AG10803 (cell line): ENCODE measurements at regions not wholly inside any gene's neighbourhood (a gene's known extent, or its start where the extent isn't known, plus 50 kb on each side); places are given as distances from the start of the nearest gene placed in this dataset.

Experiments
- DNase-seq: peaks from one replicate; pipeline ENCODE4 v3.0.0; 2010; ENCODE audit warnings: low read depth
- H3K4me3 ChIP-seq: 2 replicates; pipeline ENCODE4 v1.5.1; 2011; ENCODE audit warnings: mild to moderate bottlenecking, low read length, control low read depth
- TF ChIP-seq, protein P1 (sequence below): conservative IDR thresholded peaks from 2 replicates; pipeline ENCODE4 v1.5.1; 2011; ENCODE audit warnings: mild to moderate bottlenecking, low read length, control low read depth, inconsistent platforms

DNA sequence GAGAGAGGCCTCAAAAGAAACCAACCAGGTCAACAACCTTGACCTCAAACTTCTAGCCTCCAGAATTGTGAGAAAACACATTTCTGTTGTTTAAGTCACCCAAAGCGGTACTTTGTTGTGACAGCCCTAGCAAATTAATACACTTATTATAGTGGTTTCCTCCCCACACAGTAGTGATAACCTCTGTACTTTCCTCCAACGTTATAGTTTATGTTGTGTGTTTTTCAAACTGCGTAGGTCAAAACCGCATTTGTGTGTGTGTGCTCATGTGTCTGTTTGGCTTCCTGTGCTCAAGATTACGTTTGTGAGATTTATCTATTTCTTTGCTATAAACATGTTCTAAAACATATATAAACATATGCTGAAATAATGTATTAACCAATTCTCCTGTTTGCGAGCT, 667.8 kb upstream of the USP24 start:
- no peak for DNase-seq
- TF ChIP-seq, protein P1, sequence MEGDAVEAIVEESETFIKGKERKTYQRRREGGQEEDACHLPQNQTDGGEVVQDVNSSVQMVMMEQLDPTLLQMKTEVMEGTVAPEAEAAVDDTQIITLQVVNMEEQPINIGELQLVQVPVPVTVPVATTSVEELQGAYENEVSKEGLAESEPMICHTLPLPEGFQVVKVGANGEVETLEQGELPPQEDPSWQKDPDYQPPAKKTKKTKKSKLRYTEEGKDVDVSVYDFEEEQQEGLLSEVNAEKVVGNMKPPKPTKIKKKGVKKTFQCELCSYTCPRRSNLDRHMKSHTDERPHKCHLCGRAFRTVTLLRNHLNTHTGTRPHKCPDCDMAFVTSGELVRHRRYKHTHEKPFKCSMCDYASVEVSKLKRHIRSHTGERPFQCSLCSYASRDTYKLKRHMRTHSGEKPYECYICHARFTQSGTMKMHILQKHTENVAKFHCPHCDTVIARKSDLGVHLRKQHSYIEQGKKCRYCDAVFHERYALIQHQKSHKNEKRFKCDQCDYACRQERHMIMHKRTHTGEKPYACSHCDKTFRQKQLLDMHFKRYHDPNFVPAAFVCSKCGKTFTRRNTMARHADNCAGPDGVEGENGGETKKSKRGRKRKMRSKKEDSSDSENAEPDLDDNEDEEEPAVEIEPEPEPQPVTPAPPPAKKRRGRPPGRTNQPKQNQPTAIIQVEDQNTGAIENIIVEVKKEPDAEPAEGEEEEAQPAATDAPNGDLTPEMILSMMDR = no peak
- no peak overlapping the region for H3K4me3 ChIP-seq

DNA sequence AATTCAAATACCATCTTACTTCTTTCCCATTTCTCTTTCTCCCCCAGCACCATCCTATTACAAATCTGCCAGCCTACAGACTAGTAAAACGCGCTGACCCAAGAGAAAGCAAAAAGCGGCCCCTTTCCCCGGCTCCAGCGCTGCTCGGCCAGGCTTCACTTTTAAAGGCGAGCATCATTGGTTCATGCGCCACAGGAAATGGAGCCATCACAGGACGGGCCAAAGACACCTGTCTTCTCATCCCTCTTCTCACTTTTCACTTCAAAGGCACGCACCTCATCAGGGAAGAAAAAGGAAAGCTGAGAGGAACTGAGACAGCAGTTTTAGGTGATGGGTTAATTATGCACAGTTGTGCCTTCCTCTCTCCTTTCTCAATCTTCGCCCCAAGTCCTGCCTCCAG, 664.2 kb upstream of the USP24 start:
- no peak overlapping the region for H3K4me3 ChIP-seq
- no peak for DNase-seq
- TF ChIP-seq, protein P1 = no peak

DNA sequence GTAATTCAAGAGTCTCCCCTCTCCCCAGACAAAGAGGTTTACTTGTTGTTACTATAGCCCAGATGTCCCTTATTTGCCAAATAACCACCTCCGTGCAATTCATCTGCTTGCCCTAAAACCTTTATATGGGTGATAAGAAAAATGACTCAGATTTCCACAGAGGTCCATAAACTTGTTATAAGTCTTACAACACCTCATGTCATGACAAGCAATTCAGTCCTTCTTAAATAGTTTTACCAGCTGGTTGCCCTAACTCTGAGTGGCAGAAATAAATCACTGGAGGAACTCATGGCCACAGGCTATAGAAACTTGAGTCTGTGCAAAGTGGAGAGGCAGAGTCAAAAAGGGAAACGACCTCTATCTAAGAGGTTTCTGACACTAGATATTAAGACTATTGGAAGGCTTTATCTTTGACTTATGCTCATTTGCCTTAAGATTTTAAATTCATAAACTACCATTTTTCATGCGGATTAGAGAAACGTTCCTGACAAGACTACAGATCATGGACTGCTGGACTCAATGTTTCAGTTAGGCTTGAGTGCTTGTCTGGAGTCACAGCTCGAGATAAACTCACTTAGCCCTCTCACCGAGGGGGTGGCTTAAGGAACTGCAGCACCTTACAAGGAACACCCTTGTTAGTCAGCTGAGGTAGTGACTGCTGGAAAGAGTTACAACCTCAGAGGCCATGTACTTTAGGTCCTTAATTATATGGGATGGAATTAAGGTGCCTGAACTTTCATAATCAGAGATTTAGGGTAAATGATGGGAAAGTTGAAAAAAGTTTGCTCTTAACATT, 662.5 kb upstream of the USP24 start:
- H3K4me3 ChIP-seq = no peak overlapping the region
- peak; percentile 33 for DNase-seq
- TF ChIP-seq, protein P1 = no peak

DNA sequence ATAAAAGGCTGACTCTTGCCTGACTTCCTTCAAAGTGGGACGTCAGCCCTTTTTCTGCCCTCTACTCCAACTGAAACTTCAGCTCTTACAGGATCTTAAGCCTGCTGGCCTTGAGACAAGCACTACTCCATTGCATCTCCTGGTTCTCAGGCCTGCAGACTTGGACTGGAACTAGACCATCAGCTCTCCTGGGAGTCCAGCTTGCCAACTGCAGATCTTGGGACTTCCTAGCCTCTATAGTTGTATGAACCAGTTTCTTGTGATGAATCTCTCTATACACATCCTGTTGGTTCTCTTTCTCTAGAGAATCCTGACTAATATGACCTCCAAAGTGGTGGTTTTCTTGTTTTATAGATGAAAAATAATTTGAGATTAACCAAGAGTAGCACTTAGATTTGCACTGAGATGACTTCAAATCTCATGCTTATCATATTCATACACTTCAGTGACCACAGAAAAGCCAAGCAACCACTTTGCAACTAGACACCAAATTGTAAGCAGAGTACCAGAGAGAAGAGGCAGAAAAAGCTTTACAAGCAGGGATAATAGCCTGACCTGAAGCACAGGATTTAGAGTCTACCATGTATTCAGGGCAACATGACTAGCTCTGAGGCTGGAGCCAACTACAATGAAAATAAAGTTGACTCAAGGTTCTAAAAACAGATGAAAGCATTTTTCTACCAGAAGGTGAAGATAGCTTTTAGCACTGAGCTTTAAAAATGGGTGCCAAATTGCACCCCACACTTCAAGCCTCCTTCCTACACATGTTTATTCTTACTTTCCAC, 661.3 kb upstream of the USP24 start:
- TF ChIP-seq, protein P1 = no peak
- no peak overlapping the region for H3K4me3 ChIP-seq
- no peak for DNase-seq

DNA sequence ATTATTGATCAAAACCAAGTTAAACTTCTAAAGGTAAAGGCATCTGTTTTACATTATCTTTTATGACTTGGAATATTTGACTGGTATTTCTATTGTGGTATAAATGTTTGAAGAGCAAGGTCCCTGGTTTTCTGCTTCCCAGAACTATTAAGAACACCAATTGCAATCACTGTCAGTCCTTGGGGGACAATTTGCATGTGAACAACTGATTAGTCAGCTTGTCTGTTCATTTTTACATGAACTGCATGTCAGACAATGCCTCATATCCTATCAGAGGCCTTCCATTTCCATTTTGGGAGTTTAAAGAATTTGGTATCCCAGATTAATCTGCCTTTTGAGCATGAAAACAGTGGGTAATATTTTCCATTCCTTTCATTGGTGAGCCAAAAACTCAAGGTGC, 654.9 kb upstream of the USP24 start:
- TF ChIP-seq, protein P1 = no peak
- peak; percentile 77 for DNase-seq
- H3K4me3 ChIP-seq = no peak overlapping the region

DNA sequence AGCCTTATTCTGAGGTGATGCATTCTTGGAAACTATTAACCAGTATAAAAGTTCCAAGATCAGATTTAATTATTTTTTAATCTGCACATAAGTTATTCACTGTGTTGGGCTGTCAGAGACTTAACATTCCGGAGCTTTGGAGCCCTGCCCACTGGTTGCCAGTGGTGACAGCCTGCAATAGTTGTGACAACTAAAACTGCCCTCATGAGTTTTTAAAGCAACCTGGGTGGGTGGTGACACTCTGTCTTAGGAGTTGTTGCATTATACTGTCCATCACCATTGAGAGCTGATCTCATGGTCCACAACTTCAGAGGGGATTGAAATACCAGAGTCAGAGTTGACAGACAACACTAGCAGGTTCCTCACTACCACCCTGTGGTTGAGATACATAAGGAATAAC, 653.9 kb upstream of the USP24 start:
- TF ChIP-seq, protein P1 = no peak

DNA sequence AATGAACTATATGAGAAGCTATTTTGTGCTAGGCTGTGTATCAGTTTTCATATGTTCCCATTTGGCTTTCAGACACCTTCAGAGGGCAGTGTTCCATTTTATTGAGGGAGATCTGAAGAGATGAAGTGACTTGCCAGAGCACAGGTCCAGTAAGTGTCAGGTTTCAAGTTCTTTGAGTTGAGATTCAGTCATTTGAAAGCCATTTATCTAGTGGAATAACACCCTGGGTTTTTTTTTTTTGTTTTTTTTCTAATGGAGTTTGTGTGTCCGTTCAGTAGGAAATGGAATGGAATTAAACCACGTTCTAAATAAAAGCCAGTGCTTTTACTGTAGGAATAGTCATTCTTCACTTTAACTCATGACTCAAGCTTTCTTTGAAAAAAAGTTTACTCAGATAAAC, 652.9 kb upstream of the USP24 start:
- no peak overlapping the region for H3K4me3 ChIP-seq
- DNase-seq = peak; percentile 29
- TF ChIP-seq, protein P1 = peak; percentile 17; the same call in 1 of the 2 replicates

More for the DNA sequence above, 653.9 kb upstream of the USP24 start:
- DNase-seq = peak; percentile 63
- no peak overlapping the region for H3K4me3 ChIP-seq
